HepG2 (cell line): ENCODE measurements at regions not wholly inside any gene's neighbourhood (a gene's known extent, or its start where the extent isn't known, plus 50 kb on each side); places are given as distances from the start of the nearest gene placed in this dataset.

ENCODE experiments used
- ATAC-seq: fragments of 200-7000 bp; cut with Tn5 transposase; 3 replicates; pipeline ENCODE4 v1.9.1; 2020; ENCODE audit warnings: mild to moderate bottlenecking, moderate library complexity
- BruUV-seq: library from RNA; stranded (reverse); fragments of 400-500 nt; replicated peaks from 2 replicates; lab custom pipeline; 2021; lab: Mats Ljungman, UMichigan
- CTCF ChIA-PET: fragments of 300-600 bp; formaldehyde crosslinking; extraction: SDS; loops from one replicate; lab custom pipeline; 2021; ENCODE audit warnings: low total read pairs, inconsistent platforms, low intra/inter-chr PET ratio; lab: Yijun Ruan, JAX
- POLR2A ChIA-PET: fragments of 350-600 bp; sonication (Branson Sonifier 250); formaldehyde crosslinking; loops from one replicate; lab custom pipeline; 2020; ENCODE audit warnings: antibody characterized with exemption, inconsistent platforms; lab: Yijun Ruan, JAX
- DNase-seq: peaks from one replicate; pipeline ENCODE4 v3.0.0-alpha.2; 2015; ENCODE audit warnings: low spot score
- FAIRE-seq: peaks from 3 replicates; lab custom pipeline; 2011; peaks lifted over from hg19 to GRCh38; lab: Jason Lieb, UNC
- H2AFZ ChIP-seq: one replicate; pipeline ENCODE4 v1.6.1; 2011; ENCODE audit warnings: low read length, inconsistent platforms
- H3K27ac ChIP-seq: fragments of 300-600 bp; 3 replicates; pipeline ENCODE4 v1.8.0; 2011; ENCODE audit warnings: mixed run types, mild to moderate bottlenecking, mixed read lengths, low read length, inconsistent platforms; ENCODE audit not compliant: insufficient read depth; ENCODE audit errors: extremely low read length
- H3K27me3 ChIP-seq, 2 experiments: fragments of 200-600 bp in 1 of 2; 2 replicates in 1 of 2; 3 replicates in 1 of 2; pipeline versions ENCODE4 v1.6.0 to v1.8.0; 2011; ENCODE audit warnings: low read length in 2 of 2, mild to moderate bottlenecking in 2 of 2, moderate library complexity in 2 of 2, inconsistent platforms in 1 of 2; ENCODE audit not compliant: insufficient read depth in 2 of 2, control insufficient read depth in 1 of 2
- H3K36me3 ChIP-seq, 2 experiments: fragments of 200-600 bp in 1 of 2; replicated peaks in 1 of 2; 2 replicates in 1 of 2; 3 replicates in 1 of 2; pipeline versions ENCODE4 v1.5.1 to v1.8.0; 2011; ENCODE audit warnings: low read length in 2 of 2, inconsistent platforms in 1 of 2; ENCODE audit not compliant: insufficient read depth in 2 of 2, control insufficient read depth in 1 of 2
- H3K4me1 ChIP-seq: 2 replicates; pipeline ENCODE4 v1.5.1; 2012; ENCODE audit warnings: low read length, inconsistent platforms; ENCODE audit not compliant: insufficient read depth
- H3K4me2 ChIP-seq: 2 replicates; pipeline ENCODE4 v1.6.0; 2011; ENCODE audit warnings: low read depth, low read length, inconsistent platforms
- H3K4me3 ChIP-seq, 3 experiments: fragments of 200-600 bp in 1 of 3; sonication (generic), shearing (Covaris generic) in 1 of 3; replicated peaks in 1 of 3; 2 replicates each; pipeline ENCODE4 v1.5.1; 2011 to 2016; ENCODE audit warnings: low read length in 3 of 3, inconsistent platforms in 2 of 3, low read depth in 2 of 3, mild to moderate bottlenecking in 2 of 3, control low read depth in 1 of 3, mixed read lengths in 1 of 3; ENCODE audit not compliant: insufficient read depth in 1 of 3
- H3K79me2 ChIP-seq: one replicate; pipeline ENCODE4 v1.6.1; 2011; ENCODE audit warnings: low read length, inconsistent platforms; ENCODE audit not compliant: insufficient read depth
- H3K9ac ChIP-seq: 2 replicates; pipeline ENCODE4 v1.6.0; 2011; ENCODE audit warnings: mild to moderate bottlenecking, low read depth, low read length, inconsistent platforms; ENCODE audit not compliant: insufficient read depth
- H3K9me3 ChIP-seq: 2 replicates; pipeline ENCODE4 v1.5.1; 2012; ENCODE audit warnings: mild to moderate bottlenecking, low read length
- H4K20me1 ChIP-seq: 2 replicates; pipeline ENCODE4 v1.6.0; 2011; ENCODE audit warnings: inconsistent platforms, mild to moderate bottlenecking, low read length, moderate library complexity; ENCODE audit not compliant: insufficient read depth
- KDM3A ChIP-seq: IDR thresholded peaks from 2 replicates; pipeline ENCODE4 v1.6.1; 2018; ENCODE audit warnings: low read depth, missing compliant biosample characterization
- KLF15 ChIP-seq: sonication (generic); formaldehyde crosslinking; IDR thresholded peaks from 2 replicates; pipeline ENCODE4 v1.8.1; 2023; ENCODE audit warnings: borderline replicate concordance, mild to moderate bottlenecking, inconsistent platforms, missing genetic modification reagents, mixed read lengths
- MEF2D ChIP-seq: sonication (generic); formaldehyde crosslinking; IDR thresholded peaks from 2 replicates; pipeline ENCODE4 v1.5.1; 2020; ENCODE audit warnings: mild to moderate bottlenecking, missing genetic modification reagents
- MTF1 ChIP-seq: sonication (generic); formaldehyde crosslinking; IDR thresholded peaks from 2 replicates; pipeline ENCODE4 v1.5.0; 2020; ENCODE audit warnings: missing genetic modification reagents
- PHF21A ChIP-seq: sonication (generic); formaldehyde crosslinking; IDR thresholded peaks from 2 replicates; pipeline ENCODE4 v1.5.0; 2020; ENCODE audit warnings: mild to moderate bottlenecking, missing genetic modification reagents
- RAD21 ChIP-seq: fragments of 450-650 bp; formaldehyde crosslinking; IDR thresholded peaks from 2 replicates; pipeline ENCODE4 v1.5.0; 2020; ENCODE audit warnings: mild to moderate bottlenecking
- ZC3H4 ChIP-seq: sonication (generic); formaldehyde crosslinking; IDR thresholded peaks from 2 replicates; pipeline ENCODE4 v1.4.0; 2020; ENCODE audit warnings: missing genetic modification reagents, borderline replicate concordance
- ZFP36 ChIP-seq: fragments of 150-350 bp; IDR thresholded peaks from 2 replicates; pipeline ENCODE4 v1.6.1; 2018; ENCODE audit warnings: borderline replicate concordance, low read length, low read depth; ENCODE audit not compliant: partially characterized antibody
- ZNF180 ChIP-seq: sonication (generic); formaldehyde crosslinking; IDR thresholded peaks from 2 replicates; pipeline ENCODE4 v1.4.0; 2020; ENCODE audit warnings: low read depth, missing genetic modification reagents, borderline replicate concordance
- WGBS: methylation state at CpG from one replicate; pipeline ENCODE4 v1.1.6; 2017; ENCODE audit warnings: low lambda C conversion rate; 5-methylcytosine and 5-hydroxymethylcytosine counted together
- in situ Hi-C: cut with HindIII; loops from 2 replicates; pipeline ENCODE4 v1.10.0; 2017; ENCODE audit warnings: low pct_unique_long_range_greater_than_20kb; ENCODE audit not compliant: extremely low pct_ligation_motif_present
- intact Hi-C: fragments of 100-400 bp; cut with micrococcal nuclease; formaldehyde crosslinking; loops from one replicate; pipeline ENCODE4 v1.10.0; 2022; ENCODE audit not compliant: unreplicated experiment
- TF ChIP-seq, protein P1 (sequence below): sonication (generic); formaldehyde crosslinking; IDR thresholded peaks from 2 replicates; pipeline ENCODE4 v1.4.0; 2020; ENCODE audit warnings: missing genetic modification reagents

DNA sequence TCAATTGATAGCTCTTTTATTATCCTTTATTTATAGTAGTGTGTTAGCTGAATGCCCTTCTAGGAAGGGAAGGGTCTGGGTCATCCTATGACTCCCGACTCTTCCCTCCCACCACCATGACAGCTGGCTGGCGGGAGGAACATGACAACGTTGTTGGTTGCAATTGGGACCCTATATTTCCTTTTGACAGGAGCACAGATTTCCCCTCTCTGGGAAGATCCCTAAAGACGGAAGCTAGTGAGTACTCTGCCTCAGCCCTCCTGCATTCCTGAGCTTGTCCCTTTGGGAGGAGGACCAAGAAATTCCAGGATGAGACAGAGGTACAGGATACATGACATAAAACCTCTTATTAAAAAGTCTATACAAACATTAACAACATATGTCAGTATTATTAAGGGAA lies 485.4 kb downstream of the NAV3 start:
- TF ChIP-seq ZNF180 (CRISPR knock-in tag) (no peak), KLF15 (no peak), RAD21 (CRISPR knock-in tag) (no peak), ZFP36 (no peak), MEF2D (CRISPR knock-in tag) (no peak), MTF1 (no peak), KDM3A (CRISPR knock-in tag) (no peak), ZC3H4 (CRISPR knock-in tag) (no peak), PHF21A (no peak)
- TF ChIP-seq, protein P1, sequence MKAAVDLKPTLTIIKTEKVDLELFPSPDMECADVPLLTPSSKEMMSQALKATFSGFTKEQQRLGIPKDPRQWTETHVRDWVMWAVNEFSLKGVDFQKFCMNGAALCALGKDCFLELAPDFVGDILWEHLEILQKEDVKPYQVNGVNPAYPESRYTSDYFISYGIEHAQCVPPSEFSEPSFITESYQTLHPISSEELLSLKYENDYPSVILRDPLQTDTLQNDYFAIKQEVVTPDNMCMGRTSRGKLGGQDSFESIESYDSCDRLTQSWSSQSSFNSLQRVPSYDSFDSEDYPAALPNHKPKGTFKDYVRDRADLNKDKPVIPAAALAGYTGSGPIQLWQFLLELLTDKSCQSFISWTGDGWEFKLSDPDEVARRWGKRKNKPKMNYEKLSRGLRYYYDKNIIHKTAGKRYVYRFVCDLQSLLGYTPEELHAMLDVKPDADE = no peak
- H4K20me1 ChIP-seq = no peaks in the 10 kb centered on the region
- H3K36me3 ChIP-seq = no peaks in the 10 kb centered on the region
- no peaks in the 10 kb centered on the region; a peak in 1 of 5 replicates for H3K27me3 ChIP-seq
- FAIRE-seq (no peak), ATAC-seq (no peak), DNase-seq (no peak)
- H3K9ac ChIP-seq = no peak overlapping the region
- H3K9me3 ChIP-seq = no peaks in the 10 kb centered on the region
- H2AFZ ChIP-seq = no peak overlapping the region
- WGBS = 15% methylated on average over 4 of the region's 4 CpGs
- intact Hi-C loops = no loop called here
- in situ Hi-C loops = no loop called here
- CTCF ChIA-PET = no interaction called here
- POLR2A ChIA-PET = no interaction called here
- H3K4me1 ChIP-seq = no peaks in the 10 kb centered on the region
- no TSS peak for BruUV-seq
- no peak overlapping the region for H3K4me2 ChIP-seq
- H3K4me3 ChIP-seq = no peak overlapping the region
- H3K79me2 ChIP-seq = no peaks in the 10 kb centered on the region
- no peak overlapping the region for H3K27ac ChIP-seq
